Stimulated activated CD4-positive, alpha-beta T cell treated with anti-CD3 and anti-CD28 coated beads, Interleukin-1b, Interleukin-23, amount 100 ng/mL, for 4 hours (primary cell): ENCODE measurements at regions not wholly inside any gene's neighbourhood (a gene's known extent, or its start where the extent isn't known, plus 50 kb on each side); places are given as distances from the start of the nearest gene placed in this dataset.
"Not testable (repeated sequence)": the region's sequence is repeated elsewhere in the genome, so short reads cannot be mapped to it uniquely, and the experiment has no call there.

ENCODE experiments used
- DNase-seq, 2 donors: peaks; one replicate each; pipeline ENCODE4 v3.0.0-alpha.2; 2020; ENCODE audit warnings: low read depth in 2 of 2

DNA sequence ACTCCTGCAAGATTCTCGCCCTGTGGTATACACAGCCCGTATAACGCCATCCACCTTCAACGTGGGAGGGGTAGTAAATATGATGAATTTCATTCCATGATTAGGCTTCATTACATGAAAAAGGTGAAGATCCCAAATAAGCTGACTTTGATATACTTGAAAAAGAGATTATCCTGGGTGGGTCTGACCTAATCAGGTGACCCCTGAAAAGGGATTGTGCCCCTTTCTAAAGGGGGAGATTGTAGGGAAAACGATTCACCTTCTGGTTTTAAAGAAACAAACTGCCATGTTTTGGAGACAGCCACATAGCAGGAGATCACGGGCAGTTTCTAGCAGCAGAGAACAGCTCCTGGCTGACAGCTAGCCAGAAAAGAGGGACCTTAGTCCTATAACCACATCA is 155.1 kb upstream of the SMLR1 start:
- DNase-seq: no peak

DNA sequence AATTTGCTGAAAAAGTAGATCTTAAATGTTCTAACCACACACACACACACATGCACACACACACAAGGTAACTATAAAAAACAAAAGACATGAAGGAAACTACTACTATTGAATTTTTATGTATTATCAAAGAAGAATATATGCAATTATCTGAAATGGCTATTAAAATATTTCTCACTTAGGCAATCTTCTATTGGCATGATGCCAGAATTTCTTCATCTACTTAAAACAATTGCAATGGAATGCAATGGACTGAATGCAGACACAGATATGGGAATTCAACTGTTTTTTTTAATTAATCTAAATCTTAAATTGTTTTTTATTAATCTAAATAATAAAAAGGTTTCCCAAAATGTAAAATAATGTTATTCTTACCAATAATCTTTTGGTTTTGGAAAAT is 152.6 kb upstream of the SMLR1 start:
- DNase-seq: no peak

DNA sequence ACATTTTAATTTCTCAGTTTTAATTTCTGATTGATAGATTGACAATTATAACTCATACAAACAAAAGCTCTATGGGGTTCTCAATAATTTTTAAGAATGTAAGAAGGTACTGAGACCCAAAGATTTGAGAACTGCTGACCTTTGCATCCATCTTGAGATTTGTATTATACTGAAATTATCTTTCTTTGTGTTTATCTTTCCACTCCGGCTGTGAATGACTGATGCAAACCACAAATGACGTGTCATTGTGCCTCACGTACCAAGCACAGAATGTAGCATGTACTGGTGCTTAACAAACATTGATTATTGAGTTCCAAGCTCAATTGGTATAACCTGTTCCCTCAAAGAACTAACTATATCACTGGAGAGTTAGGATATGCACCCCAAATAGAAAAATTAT is 152.1 kb upstream of the SMLR1 start:
- no peak for DNase-seq

DNA sequence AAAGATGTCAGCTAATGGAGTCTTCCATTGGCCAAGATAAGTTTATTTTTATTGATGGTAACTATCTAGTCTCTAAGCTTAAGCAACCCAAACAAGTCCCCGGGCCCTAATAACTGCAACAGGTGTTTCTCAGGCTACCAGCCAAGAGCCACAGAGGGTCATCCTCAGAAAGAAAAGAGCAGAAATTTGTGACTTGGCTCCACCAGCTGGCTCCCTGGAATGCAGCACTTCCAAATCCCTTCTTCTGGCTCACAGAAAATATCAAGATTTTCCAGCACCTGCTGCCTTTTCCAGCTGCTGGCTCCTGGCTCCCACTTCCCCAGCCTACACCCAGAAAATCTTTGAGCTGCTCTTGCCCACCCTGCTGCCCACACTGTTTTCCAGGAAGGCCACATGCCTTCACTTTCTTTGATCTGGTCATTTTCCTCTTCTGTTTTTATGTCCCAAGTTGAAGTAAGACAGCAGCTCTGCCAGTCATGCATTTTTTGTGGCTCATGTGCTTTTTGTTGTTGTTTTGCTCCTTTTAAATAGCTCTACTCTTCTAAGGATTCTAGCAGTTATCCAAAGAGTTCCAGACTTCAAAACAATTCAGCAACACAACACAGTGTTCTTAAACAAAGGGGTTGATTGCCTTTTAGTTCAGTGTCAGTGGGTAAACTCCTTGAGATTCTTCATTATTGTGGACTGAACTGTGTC is 151.0 kb upstream of the SMLR1 start:
- DNase-seq: no peak

DNA sequence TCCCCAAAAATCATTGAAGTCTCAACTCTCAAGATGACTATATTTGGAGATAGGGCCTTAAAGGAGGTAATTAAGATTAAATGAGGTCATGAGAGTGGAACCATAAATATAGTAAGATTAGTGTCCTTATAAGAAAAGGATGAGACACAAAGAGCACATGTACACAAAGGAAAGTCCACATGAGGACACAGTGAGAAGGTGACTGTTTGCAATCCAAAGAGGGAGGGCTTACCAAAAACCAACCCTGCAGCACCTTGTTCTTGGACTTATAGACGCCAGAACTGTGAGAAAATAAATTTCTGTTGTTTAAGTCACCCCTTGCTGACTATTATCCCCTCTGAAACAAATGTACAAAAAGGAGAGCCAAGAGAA is 150.4 kb upstream of the SMLR1 start:
- no peak for DNase-seq

DNA sequence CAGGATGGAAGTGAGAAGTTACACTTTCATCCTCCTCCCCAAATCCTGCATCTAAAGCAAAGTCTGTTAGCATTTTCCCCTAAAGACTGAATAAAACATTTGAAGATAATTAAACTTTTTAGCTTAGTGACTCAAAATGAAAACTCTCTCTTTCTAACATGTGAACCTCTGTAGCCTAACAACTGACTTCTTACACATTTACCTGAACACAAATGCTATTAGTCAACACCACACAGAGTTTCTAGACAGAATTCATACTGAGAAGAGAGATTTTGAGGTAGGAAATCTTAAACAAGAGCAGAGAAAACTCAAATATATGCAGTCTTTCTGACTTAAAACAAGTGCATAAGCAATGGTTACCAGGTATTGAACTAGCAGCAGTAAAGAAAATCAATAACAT is 149.9 kb upstream of the SMLR1 start:
- DNase-seq: no peak

DNA sequence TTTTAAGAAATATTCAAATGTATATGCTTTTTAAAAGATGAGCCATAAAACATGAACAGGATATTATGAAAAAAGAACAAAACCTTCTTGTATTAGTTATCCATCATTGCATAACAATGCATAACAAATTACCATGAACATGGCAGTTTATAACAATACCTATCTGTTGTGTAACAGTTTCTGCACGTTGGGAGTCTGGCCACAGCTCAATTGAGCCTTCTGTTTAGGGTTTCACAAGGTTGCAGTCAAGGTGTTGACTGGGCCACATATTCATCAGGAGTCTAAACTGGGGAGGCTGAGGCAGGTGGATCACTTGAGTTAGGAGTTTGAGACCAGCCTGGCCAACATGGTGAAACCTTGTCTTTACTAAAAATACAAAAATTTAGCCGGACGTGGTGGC is 149.4 kb upstream of the SMLR1 start:
- DNase-seq: no peak

DNA sequence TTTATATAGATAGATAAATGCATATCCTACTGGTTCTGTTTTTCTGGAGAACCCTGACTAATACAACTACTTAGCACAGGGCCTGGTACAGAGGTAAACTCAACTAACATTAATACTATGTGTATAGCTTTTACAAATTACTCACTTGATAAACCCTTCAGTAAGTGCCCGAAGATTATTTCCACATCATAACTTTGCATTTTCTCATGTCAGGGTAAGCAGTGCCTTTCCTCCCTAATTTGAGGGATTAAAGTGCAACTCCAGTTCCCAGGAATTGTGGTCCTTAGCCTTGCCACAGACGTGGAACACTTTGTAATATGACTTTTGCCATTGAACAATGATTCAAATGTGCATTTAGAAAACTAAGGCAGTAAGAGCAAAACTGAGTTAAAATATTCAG is 147.5 kb upstream of the SMLR1 start:
- DNase-seq: no peak

DNA sequence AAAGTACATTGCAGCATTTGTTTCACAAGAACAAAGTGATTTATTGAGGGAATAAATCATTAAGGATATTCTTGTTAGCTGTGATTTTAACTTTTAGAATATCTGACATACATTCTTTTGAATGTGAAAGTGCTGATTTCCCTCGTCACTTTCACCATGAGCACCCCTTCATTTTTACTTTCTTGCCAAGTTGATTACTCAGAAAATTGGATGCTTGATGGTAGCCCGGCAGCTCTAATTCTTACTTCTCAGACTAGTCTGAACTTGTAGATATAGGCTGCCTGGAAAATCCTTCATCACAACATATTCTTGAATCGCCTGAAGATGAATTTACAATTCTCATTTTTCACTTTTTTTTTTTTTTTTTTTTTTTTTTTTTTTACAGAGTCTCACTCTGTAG is 147.1 kb upstream of the SMLR1 start:
- DNase-seq: no peak

DNA sequence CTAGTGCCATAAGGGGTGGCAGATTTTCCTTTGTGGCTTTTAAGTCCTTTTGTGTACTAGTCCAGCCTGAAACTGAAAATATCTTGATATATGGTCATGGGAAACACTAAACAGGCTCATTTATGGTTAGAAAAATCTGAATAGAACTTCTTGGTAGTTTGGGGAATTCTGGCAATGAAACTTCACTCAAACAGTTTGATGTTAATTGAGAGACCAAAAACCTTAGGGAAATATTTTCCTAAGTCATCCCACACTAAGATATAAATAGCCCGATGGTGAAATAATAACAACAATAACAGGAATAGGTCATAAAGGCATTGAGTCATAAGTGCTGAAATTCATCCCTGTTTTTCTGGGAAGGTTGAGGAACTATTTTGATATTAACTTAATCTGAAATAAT is 146.2 kb upstream of the SMLR1 start:
- no peak for DNase-seq

DNA sequence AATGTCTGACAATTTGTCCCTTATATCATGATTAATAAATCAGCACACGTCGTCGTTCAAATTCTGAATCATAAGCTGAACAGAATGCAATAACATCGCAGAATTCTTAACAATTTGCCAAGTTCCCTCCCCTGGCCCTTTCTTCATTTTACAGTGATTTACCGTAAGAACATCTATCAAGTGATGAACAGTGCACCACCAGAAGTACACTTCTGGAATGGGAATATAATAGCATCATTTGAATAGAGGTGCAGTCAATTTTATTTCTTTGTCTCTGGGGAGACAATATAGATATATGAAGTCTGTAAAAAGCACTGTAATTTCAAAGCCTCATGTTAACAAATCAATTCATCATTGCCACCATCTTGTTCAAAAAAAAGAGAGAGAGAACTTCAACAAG is 145.1 kb upstream of the SMLR1 start:
- DNase-seq: no peak

DNA sequence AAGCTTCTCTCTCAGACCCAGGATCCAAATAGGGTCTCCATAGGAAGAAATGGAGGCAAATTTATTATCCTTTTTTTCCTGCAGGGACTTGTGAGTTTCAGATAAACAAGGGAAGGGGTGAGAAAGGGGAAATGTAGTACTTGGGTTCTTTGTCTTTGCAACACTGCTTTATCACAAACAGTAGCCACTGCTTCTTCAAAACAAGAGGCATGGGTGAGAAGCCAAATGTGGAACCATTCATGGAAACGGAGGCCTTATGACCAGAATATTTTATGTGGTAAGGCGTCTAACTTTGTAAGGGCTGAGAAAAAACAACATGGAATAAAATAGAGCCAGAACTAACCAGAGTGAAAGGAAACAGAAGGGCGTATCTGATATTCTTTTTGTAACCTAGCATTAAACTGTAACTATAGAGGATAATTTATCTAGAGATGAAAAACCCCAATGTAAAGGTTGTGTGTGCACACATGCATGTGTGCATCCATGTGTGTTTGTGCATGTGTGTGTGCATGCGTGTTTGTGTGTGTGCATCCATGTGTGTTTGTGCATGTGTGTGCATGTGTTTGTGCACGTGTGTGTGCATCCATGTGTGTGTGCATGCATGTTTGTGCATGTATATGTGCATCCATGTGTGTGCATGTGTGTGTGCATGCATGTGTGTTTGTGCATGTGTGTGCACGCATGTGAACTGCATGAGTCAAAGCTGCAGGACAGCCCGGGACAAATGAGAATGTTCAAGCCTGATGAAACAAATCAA is 143.3 kb upstream of the SMLR1 start:
- DNase-seq: no peak

DNA sequence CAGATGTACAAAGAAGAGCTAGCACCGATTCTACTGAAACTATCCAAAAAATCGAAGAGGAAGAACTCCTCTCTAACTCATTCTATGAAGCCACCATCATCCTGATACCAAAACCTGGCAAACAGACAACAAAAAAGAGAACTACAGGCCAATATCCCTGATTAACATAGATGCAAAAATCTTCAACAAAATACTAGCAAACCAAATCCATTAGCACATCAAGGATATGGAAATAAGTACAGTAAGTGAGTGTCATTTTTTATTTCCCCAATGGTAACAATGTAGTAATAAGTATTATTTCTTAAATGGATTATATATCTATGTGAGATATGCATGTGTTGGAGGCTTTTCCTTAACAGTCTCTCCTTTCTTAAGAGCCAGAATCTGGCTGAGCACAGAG is 134.5 kb upstream of the SMLR1 start:
- DNase-seq: no peak

DNA sequence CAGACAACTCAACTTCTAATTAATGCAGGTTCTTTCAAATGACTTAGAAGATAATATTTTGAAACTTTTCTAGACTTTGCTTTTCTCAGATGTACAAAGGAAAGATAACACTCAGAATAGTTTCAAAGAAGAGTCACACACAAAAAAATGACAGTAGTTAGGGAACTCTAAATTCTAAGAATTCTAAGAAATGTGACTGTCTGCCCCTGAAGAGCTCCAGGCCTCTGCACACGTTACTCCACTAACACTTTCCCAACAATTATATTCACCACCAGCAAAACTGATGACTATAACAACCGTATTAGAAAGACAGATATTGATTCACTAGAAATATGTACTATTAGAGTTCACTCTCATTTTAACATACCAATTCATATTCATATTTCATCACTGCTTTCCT is 133.3 kb upstream of the SMLR1 start:
- no peak for DNase-seq

DNA sequence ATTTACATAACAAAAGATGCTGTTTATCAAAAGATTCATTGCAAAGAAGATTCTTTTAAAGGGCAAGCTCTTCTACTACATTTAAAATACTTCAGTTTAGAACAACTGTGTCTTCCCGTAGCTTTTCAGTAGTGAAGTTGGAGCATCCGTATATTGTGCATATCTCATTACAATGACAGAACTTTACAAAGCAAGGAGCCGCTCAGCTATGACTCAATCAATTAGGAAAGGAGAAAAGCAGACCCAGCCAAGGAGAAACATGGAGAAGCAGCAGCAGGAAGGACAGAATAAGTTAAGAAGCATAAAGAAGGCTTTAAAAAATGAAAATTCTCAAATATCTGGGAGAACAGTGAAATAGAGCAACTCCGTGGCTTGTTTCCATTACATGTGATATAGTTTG is 132.6 kb upstream of the SMLR1 start:
- DNase-seq: no peak

DNA sequence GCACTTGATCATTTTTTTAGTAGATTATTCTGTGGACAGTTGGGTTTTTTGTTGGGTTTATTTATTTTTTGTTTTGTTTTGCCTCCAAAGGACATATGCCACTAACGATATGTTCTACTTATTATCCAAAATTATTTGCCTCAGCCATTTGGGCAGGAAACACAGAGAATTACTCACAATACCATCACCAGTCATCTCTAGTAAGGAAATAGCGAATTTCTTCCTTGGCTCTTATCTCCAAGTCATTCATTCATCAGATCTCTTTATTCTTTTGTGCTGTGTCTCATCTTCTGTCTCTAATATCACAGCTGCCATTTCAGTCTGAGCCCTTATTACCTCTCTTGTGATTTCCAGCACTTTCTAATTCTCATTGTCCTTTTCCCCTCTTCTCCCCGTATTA is 130.4 kb upstream of the SMLR1 start:
- no peak for DNase-seq

DNA sequence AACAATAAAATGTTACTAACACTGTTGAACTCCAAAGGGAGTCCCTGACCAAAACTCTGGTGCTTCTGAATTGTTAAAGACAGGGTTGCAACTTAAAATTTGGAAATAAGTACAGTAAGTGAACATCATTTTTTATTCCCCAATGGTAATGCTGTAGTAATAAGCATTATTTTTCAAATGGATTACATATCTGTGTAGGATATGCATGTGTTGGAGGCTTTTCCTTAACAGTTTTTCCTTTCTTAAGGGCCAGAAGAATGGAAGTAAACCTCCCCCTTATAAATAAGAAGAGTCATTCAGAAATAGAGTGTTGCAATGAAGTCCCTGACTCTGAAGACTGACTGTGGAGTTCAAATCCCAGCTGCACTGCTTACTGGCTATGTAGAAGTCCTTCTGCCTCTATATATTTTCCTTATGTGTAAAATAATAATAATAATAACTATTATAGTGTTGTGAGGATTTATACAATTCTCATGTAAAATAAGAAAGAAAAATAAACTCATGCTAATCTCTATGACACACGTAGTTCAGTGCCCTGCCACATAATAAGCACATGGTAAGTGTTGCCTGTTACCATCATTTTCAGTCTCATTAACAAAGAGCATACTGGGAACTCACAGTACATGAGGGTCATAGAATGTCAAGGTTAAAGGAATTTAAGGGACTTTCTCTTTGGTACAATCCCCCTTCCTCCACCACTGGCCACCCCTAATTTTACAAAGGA is 129.8 kb upstream of the SMLR1 start:
- DNase-seq: no peak

DNA sequence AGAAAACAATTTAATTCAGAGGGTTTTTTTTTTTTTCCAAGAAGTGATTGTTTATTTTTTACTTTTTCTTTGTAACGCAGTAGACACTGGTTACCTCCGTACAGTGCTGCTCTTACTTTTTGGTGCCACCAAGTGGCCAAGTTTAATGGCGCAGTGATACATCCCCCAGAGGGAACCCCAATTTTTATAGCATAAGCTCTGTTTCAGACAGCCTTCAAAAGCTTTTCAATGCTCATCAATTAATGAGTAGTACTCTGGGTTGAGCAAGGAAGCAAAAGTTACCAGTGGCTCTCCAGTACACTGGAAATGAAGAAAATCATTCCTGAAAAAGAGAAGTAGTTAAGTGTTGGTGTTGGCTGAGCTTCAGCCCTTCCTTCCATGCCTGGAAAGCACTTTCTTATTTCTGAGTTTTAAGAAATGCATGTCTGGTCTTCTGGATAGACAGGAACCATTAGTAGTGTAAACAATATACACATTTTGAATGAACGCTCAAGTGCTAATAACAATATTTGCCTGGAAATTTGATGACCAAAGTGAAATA is 129.1 kb upstream of the SMLR1 start:
- DNase-seq: peak; percentile 32 to 55

DNA sequence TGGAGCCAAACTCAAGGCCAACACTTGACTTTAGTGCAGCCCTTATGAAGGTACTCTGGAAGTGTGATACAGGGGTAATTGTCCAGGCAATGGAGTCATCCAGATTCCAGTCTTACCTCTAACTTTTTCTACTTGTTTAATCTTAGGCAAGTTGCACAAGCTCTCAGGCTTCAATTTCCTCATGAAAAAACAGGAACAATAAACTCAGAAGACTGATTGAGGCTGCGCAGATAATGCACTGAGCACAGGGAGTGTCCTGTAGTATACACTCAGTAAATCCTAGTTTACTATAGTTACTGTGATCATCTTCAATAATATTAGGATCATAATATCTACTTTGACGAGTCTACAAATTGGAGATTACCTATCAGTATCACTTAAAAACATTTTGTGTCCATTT is 127.5 kb upstream of the SMLR1 start:
- DNase-seq: no peak

DNA sequence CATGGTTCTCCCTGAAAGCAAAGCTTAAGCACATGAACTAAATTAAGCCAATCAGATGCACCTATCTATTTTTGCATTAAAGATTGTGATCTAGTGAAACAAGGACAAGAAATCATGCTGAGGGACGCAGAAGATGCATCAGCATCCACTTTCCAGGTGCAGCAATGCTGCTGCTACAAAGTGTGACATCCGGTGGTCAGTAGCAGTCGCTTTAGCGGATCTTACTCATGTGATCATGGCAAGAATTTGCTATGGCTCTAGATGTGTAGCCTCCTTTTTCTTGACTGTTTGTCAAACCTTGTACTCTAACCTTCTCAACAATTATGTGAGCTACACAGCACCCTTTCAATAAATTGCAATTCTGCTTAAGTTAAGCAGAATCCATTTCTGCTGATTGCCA is 126.8 kb upstream of the SMLR1 start:
- no peak for DNase-seq

DNA sequence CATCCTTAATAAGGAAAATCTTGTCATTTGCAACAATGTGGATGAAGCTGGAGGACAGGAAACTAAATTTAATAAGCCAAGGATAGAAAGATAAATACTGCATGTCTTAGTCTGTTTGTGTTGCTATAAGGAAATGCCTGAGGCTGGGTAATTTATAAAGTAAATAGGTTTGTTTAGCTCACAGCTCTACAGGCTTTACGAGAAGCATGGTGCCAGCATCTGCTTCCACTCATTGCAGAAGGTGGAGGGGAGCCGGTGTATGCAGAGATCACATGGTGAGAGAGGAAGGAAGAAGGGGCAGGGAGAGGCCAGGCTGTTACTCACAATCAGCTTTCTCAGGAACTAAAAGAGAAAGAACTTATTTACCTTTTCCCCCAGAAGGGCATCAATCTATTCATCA is 118.9 kb upstream of the SMLR1 start:
- DNase-seq: no peak

DNA sequence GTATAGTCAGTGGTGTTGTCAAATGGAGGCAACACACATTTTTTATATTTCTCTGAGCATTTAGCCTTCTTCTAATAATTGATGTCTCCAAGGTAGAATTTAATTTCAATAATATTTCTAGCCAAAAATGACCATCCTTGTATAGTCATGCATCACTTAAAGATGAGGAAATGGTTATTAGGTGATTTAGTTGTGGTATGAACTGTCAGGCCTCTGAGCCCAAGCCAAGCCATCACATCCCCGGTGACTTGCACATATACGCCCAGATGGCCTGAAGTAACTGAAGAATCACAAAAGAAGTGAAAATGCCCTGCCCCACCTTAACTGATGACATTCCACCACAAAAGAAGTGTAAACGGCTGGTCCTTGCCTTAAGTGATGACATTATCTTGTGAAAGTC is 115.6 kb upstream of the SMLR1 start:
- not testable (repeated sequence) for DNase-seq

DNA sequence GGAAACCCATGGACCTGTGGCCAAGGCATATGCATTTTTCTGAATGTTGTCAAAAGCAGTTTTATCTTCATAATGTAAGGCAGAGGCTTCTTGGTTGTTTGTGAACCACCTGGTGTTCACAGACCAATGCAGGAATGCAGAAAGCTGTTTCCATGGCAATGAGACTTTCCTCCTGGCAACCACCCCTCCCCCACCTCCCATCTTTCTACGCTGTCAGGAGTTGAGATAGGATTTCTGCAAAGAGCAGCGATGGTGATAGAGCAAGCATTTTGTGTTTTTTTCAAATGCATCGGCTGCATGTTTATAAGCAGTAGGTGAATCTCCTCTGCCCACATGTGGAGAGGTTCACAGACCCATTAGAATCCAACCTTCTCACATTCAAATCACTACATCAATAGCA is 114.1 kb upstream of the SMLR1 start:
- DNase-seq: no peak
